IMR-90 (cell line): ENCODE measurements at regions not wholly inside any gene's neighbourhood (a gene's known extent, or its start where the extent isn't known, plus 50 kb on each side); places are given as distances from the start of the nearest gene placed in this dataset.

Experiments
- ATAC-seq: fragments of 200-7000 bp; cut with Tn5 transposase; 2 replicates; pipeline ENCODE4 v1.9.1; 2020; ENCODE audit warnings: low read depth, mild to moderate bottlenecking, moderate library complexity
- BruUV-seq: library from RNA; stranded (reverse); fragments of 400-500 nt; replicated peaks from 2 replicates; lab custom pipeline; 2021; lab: Mats Ljungman, UMichigan
- CTCF ChIA-PET: fragments of 300-600 bp; formaldehyde crosslinking; extraction: SDS; loops from one replicate; lab custom pipeline; 2021; ENCODE audit warnings: antibody characterized with exemption; lab: Yijun Ruan, JAX
- POLR2A ChIA-PET: fragments of 300-600 bp; sonication (Branson Sonifier 250); formaldehyde crosslinking; loops from one replicate; lab custom pipeline; 2022; ENCODE audit warnings: antibody characterized with exemption; ENCODE audit not compliant: unreplicated experiment; lab: Charles Lee
- DNase-seq: peaks from one replicate; pipeline ENCODE4 v3.0.0; 2013
- H2AFZ ChIP-seq: replicated peaks from 2 replicates; pipeline ENCODE3; 2013; ENCODE audit warnings: low read length, mild to moderate bottlenecking; ENCODE audit not compliant: poor library complexity
- H2AK5ac ChIP-seq: 2 replicates; pipeline ENCODE4 v1.6.1; 2013; ENCODE audit warnings: low read depth, low read length, inconsistent platforms
- H2AK9ac ChIP-seq: replicated peaks from 2 replicates; pipeline ENCODE3; 2013; ENCODE audit warnings: mild to moderate bottlenecking, low read depth, low read length, moderate library complexity; ENCODE audit not compliant: poor library complexity
- H2BK120ac ChIP-seq: 2 replicates; pipeline ENCODE4 v1.6.1; 2013; ENCODE audit warnings: low read depth, low read length, inconsistent platforms
- H2BK15ac ChIP-seq: 3 replicates; pipeline ENCODE4 v1.6.1; 2013; ENCODE audit warnings: low read depth, low read length, inconsistent platforms
- H2BK20ac ChIP-seq: 2 replicates; pipeline ENCODE4 v1.6.1; 2013; ENCODE audit warnings: low read depth, mild to moderate bottlenecking, inconsistent platforms, low read length, moderate library complexity
- H2BK5ac ChIP-seq: 2 replicates; pipeline ENCODE4 v1.6.1; 2013; ENCODE audit warnings: mild to moderate bottlenecking, low read depth, low read length, inconsistent platforms; ENCODE audit not compliant: poor library complexity, severe bottlenecking
- H3K14ac ChIP-seq: replicated peaks from 2 replicates; pipeline ENCODE4 v1.6.1; 2013; ENCODE audit warnings: low read depth, low read length, inconsistent platforms
- H3K18ac ChIP-seq: 2 replicates; pipeline ENCODE4 v1.6.1; 2013; ENCODE audit warnings: low read depth, low read length, control low read depth
- H3K23ac ChIP-seq: 2 replicates; pipeline ENCODE4 v1.6.1; 2013; ENCODE audit warnings: low read depth, low read length, inconsistent platforms
- H3K27ac ChIP-seq: 2 replicates; pipeline ENCODE4 v1.5.1; 2013; ENCODE audit warnings: mild to moderate bottlenecking, control low read depth, low read length; ENCODE audit not compliant: insufficient read depth
- H3K27me3 ChIP-seq: 2 replicates; pipeline ENCODE4 v1.6.1; 2013; ENCODE audit warnings: low read length; ENCODE audit not compliant: control insufficient read depth, insufficient read depth
- H3K36me3 ChIP-seq: 2 replicates; pipeline ENCODE4 v1.6.1; 2013; ENCODE audit warnings: low read length, mixed read lengths; ENCODE audit not compliant: control insufficient read depth, insufficient read depth
- H3K4ac ChIP-seq: 2 replicates; pipeline ENCODE4 v1.6.1; 2013; ENCODE audit warnings: low read depth, low read length, inconsistent platforms
- H3K4me1 ChIP-seq: 2 replicates; pipeline ENCODE4 v1.6.1; 2013; ENCODE audit warnings: low read length, mixed read lengths; ENCODE audit not compliant: control insufficient read depth, insufficient read depth
- H3K4me2 ChIP-seq: 2 replicates; pipeline ENCODE4 v1.6.1; 2013; ENCODE audit warnings: low read depth, mild to moderate bottlenecking, control low read depth, low read length, moderate library complexity
- H3K4me3 ChIP-seq: 2 replicates; pipeline ENCODE4 v1.5.1; 2013; ENCODE audit warnings: low read depth, mild to moderate bottlenecking, control low read depth, low read length, moderate library complexity; ENCODE audit not compliant: insufficient read depth
- H3K56ac ChIP-seq: 2 replicates; pipeline ENCODE4 v1.6.1; 2013; ENCODE audit warnings: low read length, inconsistent platforms; ENCODE audit not compliant: insufficient read depth; ENCODE audit errors: extremely low read depth
- H3K79me1 ChIP-seq, 2 experiments: 2 replicates each; pipeline ENCODE4 v1.6.1; 2013; ENCODE audit warnings: low read length in 2 of 2, inconsistent platforms in 1 of 2, low read depth in 1 of 2
- H3K9ac ChIP-seq: 2 replicates; pipeline ENCODE4 v1.6.1; 2013; ENCODE audit warnings: low read depth, low read length, control low read depth
- H3K9me1 ChIP-seq: 2 replicates; pipeline ENCODE4 v1.6.1; 2013; ENCODE audit warnings: low read length, inconsistent platforms; ENCODE audit not compliant: insufficient read depth
- H3K9me3 ChIP-seq: 2 replicates; pipeline ENCODE4 v1.6.1; 2013; ENCODE audit warnings: low read length; ENCODE audit not compliant: control insufficient read depth, insufficient read depth
- H4K20me1 ChIP-seq: 2 replicates; pipeline ENCODE4 v1.6.1; 2013; ENCODE audit warnings: low read length, inconsistent platforms; ENCODE audit not compliant: insufficient read depth
- H4K5ac ChIP-seq: 2 replicates; pipeline ENCODE4 v1.6.1; 2013; ENCODE audit warnings: mild to moderate bottlenecking, low read depth, low read length, control low read depth
- H4K8ac ChIP-seq, 2 experiments: 2 replicates each; pipeline ENCODE4 v1.6.1; 2013; ENCODE audit warnings: low read depth in 2 of 2, low read length in 2 of 2, control low read depth in 1 of 2, inconsistent platforms in 1 of 2
- H4K91ac ChIP-seq: 2 replicates; pipeline ENCODE4 v1.6.1; 2013; ENCODE audit warnings: low read depth, low read length, inconsistent platforms; ENCODE audit not compliant: insufficient read depth
- CHD1 ChIP-seq: IDR thresholded peaks from 2 replicates; pipeline ENCODE4 v1.6.1; 2012; ENCODE audit warnings: low read depth, low read length, improper control_type of control experiment
- FOS ChIP-seq: fragments of 150-350 bp; IDR thresholded peaks from 2 replicates; pipeline ENCODE4 v1.6.1; 2016; ENCODE audit warnings: low read depth, low read length
- MAFK ChIP-seq: IDR thresholded peaks from 2 replicates; pipeline ENCODE4 v1.6.1; 2012; ENCODE audit warnings: low read depth, low read length, improper control_type of control experiment
- MAZ ChIP-seq: IDR thresholded peaks from 2 replicates; pipeline ENCODE4 v1.6.1; 2012; ENCODE audit warnings: low read depth, mild to moderate bottlenecking, low read length, improper control_type of control experiment, moderate library complexity, borderline replicate concordance
- NFE2L2 ChIP-seq: fragments of 150-350 bp; IDR thresholded peaks from 2 replicates; pipeline ENCODE4 v1.6.1; 2016; ENCODE audit warnings: low read depth, mild to moderate bottlenecking, low read length
- RAD21 ChIP-seq: IDR thresholded peaks from 2 replicates; pipeline ENCODE4 v1.6.1; 2012; ENCODE audit warnings: low read length, improper control_type of control experiment
- RCOR1 ChIP-seq: IDR thresholded peaks from 2 replicates; pipeline ENCODE4 v1.6.1; 2012; ENCODE audit warnings: mild to moderate bottlenecking, low read length, improper control_type of control experiment; ENCODE audit not compliant: insufficient replicate concordance
- RFX5 ChIP-seq: IDR thresholded peaks from 2 replicates; pipeline ENCODE4 v1.8.0; 2012; ENCODE audit warnings: low read depth, mild to moderate bottlenecking, low read length, moderate library complexity
- SMC3 ChIP-seq: fragments of 150-350 bp; IDR thresholded peaks from 2 replicates; pipeline ENCODE4 v1.6.1; 2016; ENCODE audit warnings: low read depth, mild to moderate bottlenecking, antibody characterized with exemption, low read length, moderate library complexity
- WGBS, 2 experiments: methylation state at CpG; one replicate each; pipeline versions ENCODE4 v1.1.5 to v1.1.7; 2013; ENCODE audit warnings: missing lambda C conversion rate in 2 of 2; ENCODE audit not compliant: insufficient read length in 1 of 2; ENCODE audit errors: extremely low coverage in 2 of 2; 5-methylcytosine and 5-hydroxymethylcytosine counted together
- dilution Hi-C: fragments of 300-500 bp; cut with HindIII; formaldehyde crosslinking; loops from one replicate; pipeline ENCODE4 v1.14.3; 2018; ENCODE audit warnings: low sequenced_read_pairs; ENCODE audit not compliant: unreplicated experiment
- in situ Hi-C: fragments of 300-500 bp; cut with MboI; formaldehyde crosslinking; loops from 3 replicates; pipeline ENCODE4 v1.14.3; 2019; ENCODE audit warnings: low sequenced_read_pairs, inconsistent platforms, mixed read lengths
- intact Hi-C: fragments of 100-400 bp; cut with micrococcal nuclease; formaldehyde crosslinking; loops from 2 replicates; pipeline ENCODE4 v1.10.0; 2022

DNA sequence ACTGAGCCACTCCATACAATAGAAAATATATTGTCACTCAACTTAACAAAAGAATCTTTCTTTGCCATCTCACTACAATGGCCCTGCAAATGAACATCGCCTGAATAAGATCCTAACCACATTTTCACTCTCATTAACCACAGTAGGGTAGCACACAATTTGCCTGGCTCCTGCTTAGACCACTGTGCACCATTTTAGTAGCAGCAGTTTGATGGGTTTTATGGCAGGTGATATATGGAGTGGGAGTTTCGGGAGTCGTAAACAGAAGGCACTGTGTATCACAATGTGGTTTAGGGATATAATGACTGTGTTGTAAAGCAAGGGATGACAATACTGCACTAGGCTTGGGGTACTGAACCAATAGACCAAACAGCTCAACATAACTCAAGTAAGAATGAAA lies 617.4 kb downstream of the BCL11A start:
- H4K5ac ChIP-seq = no peak overlapping the region
- CTCF ChIA-PET = no interaction called here
- intact Hi-C loops (no loop called here), dilution Hi-C loops (no loop called here), in situ Hi-C loops (no loop called here)
- H3K27ac ChIP-seq = no peak overlapping the region
- TF ChIP-seq SMC3 (no peak), NFE2L2 (no peak), RAD21 (no peak), FOS (no peak), MAZ (no peak), MAFK (no peak), RFX5 (no peak), CHD1 (no peak), RCOR1 (no peak)
- no peaks in the 10 kb centered on the region for H3K79me1 ChIP-seq
- H3K23ac ChIP-seq = no peak overlapping the region
- H4K20me1 ChIP-seq = no peaks in the 10 kb centered on the region
- peaks cover 2% of the 10 kb centered on the region; the same call in 1 of the 2 replicates for H3K9me3 ChIP-seq
- no peak overlapping the region for H3K4me3 ChIP-seq
- POLR2A ChIA-PET = no interaction called here
- WGBS, 2 experiments = no CpG with 5 or more reads among the region's 3 CpGs
- H3K18ac ChIP-seq = no peak overlapping the region
- H2BK5ac ChIP-seq = no peak overlapping the region
- no peaks in the 10 kb centered on the region for H3K27me3 ChIP-seq
- no peak overlapping the region for H3K56ac ChIP-seq
- no peaks in the 10 kb centered on the region for H3K4me1 ChIP-seq
- ATAC-seq = no peak
- BruUV-seq = no TSS peak
- no peak overlapping the region for H2AK9ac ChIP-seq
- no peaks in the 10 kb centered on the region for H3K9me1 ChIP-seq
- H3K36me3 ChIP-seq = no peaks in the 10 kb centered on the region
- no peak overlapping the region for H2AK5ac ChIP-seq
- H2BK15ac ChIP-seq = no peak overlapping the region
- H2BK120ac ChIP-seq = no peak overlapping the region
- H4K8ac ChIP-seq = no peak overlapping the region
- no peak overlapping the region for H3K4me2 ChIP-seq
- no peak overlapping the region for H3K4ac ChIP-seq
- no peak overlapping the region for H3K9ac ChIP-seq
- no peak overlapping the region for H2BK20ac ChIP-seq
- H4K91ac ChIP-seq = no peak overlapping the region
- no peak overlapping the region for H2AFZ ChIP-seq
- no peak for DNase-seq
- H3K14ac ChIP-seq = no peak overlapping the region
